Pancreas (tissue), 10 donors: ENCODE measurements at regions not wholly inside any gene's neighbourhood (a gene's known extent, or its start where the extent isn't known, plus 50 kb on each side); places are given as distances from the start of the nearest gene placed in this dataset.
"Not testable (repeated sequence)": the region's sequence is repeated elsewhere in the genome, so short reads cannot be mapped to it uniquely, and the experiment has no call there.

Experiments
- ATAC-seq, 4 donors: fragments of 200-7000 bp; cut with Tn5 transposase; one replicate each; pipeline versions ENCODE4 v1.8.0 to v1.9.1; 2020; ENCODE audit warnings: mild to moderate bottlenecking in 4 of 4, moderate library complexity in 4 of 4
- DNase-seq, 6 donors: peaks; one replicate each; pipeline ENCODE4 v3.0.0-alpha.2; 2020
- FAIRE-seq: peaks from 2 replicates; lab custom pipeline; 2012; peaks lifted over from hg19 to GRCh38; lab: Jason Lieb, UNC
- H3K27ac ChIP-seq, 4 donors: fragments of 200-600 bp; sonication (generic); 1 replicate in 3 of 4; 2 replicates in 1 of 4; pipeline versions ENCODE4 v1.5.0 to v1.8.0; 2020
- H3K27me3 ChIP-seq, 4 donors: fragments of 200-600 bp; one replicate each; pipeline ENCODE4 v1.8.0; 2021
- H3K36me3 ChIP-seq, 3 donors: fragments of 200-600 bp; sonication (generic) in 1 of 3; one replicate each; pipeline versions ENCODE4 v1.5.0 to v1.8.0; 2020 to 2021
- H3K4me1 ChIP-seq, 3 donors: fragments of 200-600 bp; one replicate each; pipeline ENCODE4 v1.8.0; 2021
- H3K4me3 ChIP-seq, 4 donors: fragments of 200-600 bp; sonication (generic) in 2 of 4; one replicate each; pipeline versions ENCODE4 v1.5.0 to v1.8.0; 2020 to 2021
- H3K9me3 ChIP-seq, 4 donors: fragments of 200-600 bp; one replicate each; pipeline ENCODE4 v1.8.0; 2021
- WGBS, 2 donors: extraction: QIAGEN DNeasy Blood & Tissue Kit; methylation state at CpG; one replicate each; pipeline ENCODE4 v1.1.7; 2013; 5-methylcytosine and 5-hydroxymethylcytosine counted together
- intact Hi-C, 3 donors: fragments of 100-400 bp; cut with DNase I; formaldehyde crosslinking; loops; one replicate each; pipeline versions ENCODE4 v1.11.1 to v1.14.2; 2022
- TF ChIP-seq, protein P1 (sequence below), 4 donors: fragments of 200-600 bp; sonication (generic) in 3 of 4; IDR thresholded peaks; one replicate each; pipeline versions ENCODE4 v1.5.0 to v1.8.0; 2021; ENCODE audit warnings: antibody characterized with exemption in 4 of 4
- donor health status: healthy with polysubstance abuse.
- donor health status: DM: no; HTN: no; CAD: no; lungs with moderate emphysema.
- donor health status: DM: no; HTN: no; CAD: no.
- donor health status: control.
- donor health status: control.
- donor health status: Bipolar disorder and iron deficiency.
- donor health status: DM: yes; HTN: yes; CAD: no.
- donor health status: DM: no; HTN: no; CAD: no.
- donor health status: DM: no; HTN: no; CAD: no.
- donor health status: DM: yes; HTN: yes; CAD: no.

GRCh38 chr2:123597988-123598387 lies 427.1 kb upstream of the CNTNAP5 start:
- no peaks in the 10 kb centered on the region for H3K36me3 ChIP-seq
- TF ChIP-seq, protein P1, sequence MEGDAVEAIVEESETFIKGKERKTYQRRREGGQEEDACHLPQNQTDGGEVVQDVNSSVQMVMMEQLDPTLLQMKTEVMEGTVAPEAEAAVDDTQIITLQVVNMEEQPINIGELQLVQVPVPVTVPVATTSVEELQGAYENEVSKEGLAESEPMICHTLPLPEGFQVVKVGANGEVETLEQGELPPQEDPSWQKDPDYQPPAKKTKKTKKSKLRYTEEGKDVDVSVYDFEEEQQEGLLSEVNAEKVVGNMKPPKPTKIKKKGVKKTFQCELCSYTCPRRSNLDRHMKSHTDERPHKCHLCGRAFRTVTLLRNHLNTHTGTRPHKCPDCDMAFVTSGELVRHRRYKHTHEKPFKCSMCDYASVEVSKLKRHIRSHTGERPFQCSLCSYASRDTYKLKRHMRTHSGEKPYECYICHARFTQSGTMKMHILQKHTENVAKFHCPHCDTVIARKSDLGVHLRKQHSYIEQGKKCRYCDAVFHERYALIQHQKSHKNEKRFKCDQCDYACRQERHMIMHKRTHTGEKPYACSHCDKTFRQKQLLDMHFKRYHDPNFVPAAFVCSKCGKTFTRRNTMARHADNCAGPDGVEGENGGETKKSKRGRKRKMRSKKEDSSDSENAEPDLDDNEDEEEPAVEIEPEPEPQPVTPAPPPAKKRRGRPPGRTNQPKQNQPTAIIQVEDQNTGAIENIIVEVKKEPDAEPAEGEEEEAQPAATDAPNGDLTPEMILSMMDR (IDR thresholded peaks at IDR 0.05) = no peak
- no peak for FAIRE-seq
- WGBS, 2 donors = 36 to 47% methylated on average over 2 of the region's 2 CpGs
- H3K27ac ChIP-seq = no peak overlapping the region
- H3K9me3 ChIP-seq = no peaks in the 10 kb centered on the region
- intact Hi-C loops = no loop called here
- no peak for ATAC-seq
- no peak for DNase-seq
- H3K4me1 ChIP-seq = no peaks in the 10 kb centered on the region
- H3K27me3 ChIP-seq = no peaks in the 10 kb centered on the region
- H3K4me3 ChIP-seq = no peak overlapping the region

DNA sequence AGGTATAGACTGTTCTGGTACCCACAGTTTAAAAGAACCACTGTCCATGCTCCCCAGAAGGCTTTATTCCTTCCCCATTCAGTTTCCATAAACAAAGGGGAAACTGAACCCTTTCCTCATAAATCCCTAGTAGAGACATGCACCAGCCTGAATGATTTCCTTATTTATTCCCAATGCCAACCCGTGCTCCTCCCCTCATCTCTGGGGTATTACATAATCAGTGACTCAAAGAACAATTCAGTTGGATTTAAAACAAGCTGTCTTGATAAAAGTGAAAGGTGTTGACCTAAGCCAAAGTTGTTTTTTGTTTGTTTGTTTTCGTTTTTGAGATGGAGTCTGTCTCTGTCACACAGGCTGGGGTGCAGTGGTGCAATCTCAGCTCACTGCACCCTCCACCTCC lies 418.5 kb upstream of the CNTNAP5 start:
- H3K27ac ChIP-seq = no peak overlapping the region
- no peak for FAIRE-seq
- TF ChIP-seq, protein P1 (IDR thresholded peaks at IDR 0.05) = no peak
- DNase-seq = no peak
- no peak overlapping the region for H3K4me3 ChIP-seq
- H3K4me1 ChIP-seq = no peaks in the 10 kb centered on the region
- H3K36me3 ChIP-seq = no peaks in the 10 kb centered on the region
- intact Hi-C loops = no loop called here
- H3K27me3 ChIP-seq = no peaks in the 10 kb centered on the region
- H3K9me3 ChIP-seq = no peaks in the 10 kb centered on the region
- no peak for ATAC-seq
- WGBS, 2 donors = 20 to 26% methylated on average over 2 of the region's 2 CpGs

DNA sequence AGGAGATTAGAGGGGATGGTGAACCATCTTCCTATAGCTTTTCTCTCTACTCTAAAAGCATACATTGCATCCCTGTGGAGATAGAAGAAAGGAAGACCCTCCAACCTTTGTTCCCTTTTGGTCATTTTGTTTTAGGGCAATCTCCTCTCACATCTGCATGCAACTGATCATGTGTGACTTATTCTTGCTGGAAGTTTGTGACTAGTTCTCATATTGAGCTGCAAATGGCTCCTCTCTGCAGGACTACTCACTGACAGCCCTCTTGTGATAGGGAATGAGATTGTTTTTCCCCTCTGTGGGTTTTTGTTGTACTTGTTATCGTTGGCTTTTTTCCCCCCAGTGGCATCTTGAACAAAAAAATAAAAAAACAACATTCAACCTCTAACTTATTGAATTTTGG lies 416.0 kb upstream of the CNTNAP5 start:
- Histone ChIP-seq H3K36me3 (no peaks in the 10 kb centered on the region), H3K4me3 (no peak overlapping the region), H3K4me1 (no peaks in the 10 kb centered on the region), H3K27me3 (no peaks in the 10 kb centered on the region), H3K9me3 (no peaks in the 10 kb centered on the region), H3K27ac (no peak overlapping the region)
- ATAC-seq (no peak), FAIRE-seq (no peak), DNase-seq (no peak)
- intact Hi-C loops = no loop called here
- 21 to 29% methylated on average over 1 of the region's 1 CpG for WGBS, 2 donors
- TF ChIP-seq, protein P1 (IDR thresholded peaks at IDR 0.05) = no peak

- no peak for FAIRE-seq
- no peak for ATAC-seq
- H3K9me3 ChIP-seq = no peaks in the 10 kb centered on the region
These were observed 410.5 kb upstream of the CNTNAP5 start for GRCh38 chr2:123614596-123614995.

GRCh38 chr2:123618642-123619041 lies 406.4 kb upstream of the CNTNAP5 start:
- H3K9me3 ChIP-seq, intact Hi-C loops, FAIRE-seq, ATAC-seq, H3K27ac ChIP-seq, H3K27me3 ChIP-seq, H3K4me3 ChIP-seq, H3K36me3 ChIP-seq, H3K4me1 ChIP-seq, DNase-seq: not testable (repeated sequence)
- WGBS, 2 donors = 71 to 80% methylated on average over 8 of the region's 8 CpGs

More at GRCh38 chr2:123614596-123614995, 410.5 kb upstream of the CNTNAP5 start:
- no peaks in the 10 kb centered on the region for H3K4me1 ChIP-seq
- no peak overlapping the region for H3K27ac ChIP-seq
- H3K27me3 ChIP-seq = no peaks in the 10 kb centered on the region
- H3K36me3 ChIP-seq = no peaks in the 10 kb centered on the region
- H3K4me3 ChIP-seq = no peak overlapping the region
- intact Hi-C loops = no loop called here
- DNase-seq = no peak
- TF ChIP-seq, protein P1 (IDR thresholded peaks at IDR 0.05) = no peak

GRCh38 chr2:123624816-123625215 lies 400.3 kb upstream of the CNTNAP5 start:
- WGBS, 2 donors = 63 to 80% methylated on average over 3 of the region's 3 CpGs
- H3K9me3 ChIP-seq = no peaks in the 10 kb centered on the region
- no peak overlapping the region for H3K27ac ChIP-seq
- intact Hi-C loops = no loop called here
- FAIRE-seq = no peak
- no peak for DNase-seq
- no peak overlapping the region for H3K4me3 ChIP-seq
- ATAC-seq = no peak
- H3K36me3 ChIP-seq = no peaks in the 10 kb centered on the region
- TF ChIP-seq, protein P1 (IDR thresholded peaks at IDR 0.05) = no peak
- no peaks in the 10 kb centered on the region for H3K27me3 ChIP-seq
- no peaks in the 10 kb centered on the region for H3K4me1 ChIP-seq
